NCI-H1694 treated with DMSO at 0.1 percent for 48 hours (cell line): ENCODE measurements at regions not wholly inside any gene's neighbourhood (a gene's known extent, or its start where the extent isn't known, plus 50 kb on each side); places are given as distances from the start of the nearest gene placed in this dataset.
"Not testable (repeated sequence)": the region's sequence is repeated elsewhere in the genome, so short reads cannot be mapped to it uniquely, and the experiment has no call there.

Experiments used
- DNase-seq: peaks from one replicate; lab custom pipeline; 2025; lab: John Stamatoyannopoulos, UW

DNA sequence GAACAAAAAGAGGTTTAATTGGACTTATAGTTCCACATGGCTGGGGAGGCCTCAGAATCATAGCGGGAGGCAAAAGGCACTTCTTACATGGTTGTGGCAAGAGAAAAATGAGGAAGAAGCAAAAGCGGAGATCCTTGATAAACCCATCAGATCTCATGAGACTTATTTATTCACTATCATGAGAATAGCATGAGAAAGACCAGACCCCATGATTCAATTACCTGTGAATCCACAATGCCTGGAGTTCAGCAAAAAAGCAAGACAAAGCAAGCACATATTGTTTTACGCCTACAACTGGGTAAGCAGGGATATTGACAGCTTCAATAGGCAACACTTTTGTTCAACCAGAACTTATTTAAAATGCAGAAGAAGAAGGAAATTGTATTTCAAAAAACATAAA lies 218.2 kb downstream of the RPL10L start:
- no peak for DNase-seq

- DNase-seq: no peak
Observed at GRCh38 chr14:46432516-46432915, 219.1 kb downstream of the RPL10L start.

GRCh38 chr14:46417066-46417465 lies 234.5 kb downstream of the RPL10L start:
- DNase-seq: no peak

DNA sequence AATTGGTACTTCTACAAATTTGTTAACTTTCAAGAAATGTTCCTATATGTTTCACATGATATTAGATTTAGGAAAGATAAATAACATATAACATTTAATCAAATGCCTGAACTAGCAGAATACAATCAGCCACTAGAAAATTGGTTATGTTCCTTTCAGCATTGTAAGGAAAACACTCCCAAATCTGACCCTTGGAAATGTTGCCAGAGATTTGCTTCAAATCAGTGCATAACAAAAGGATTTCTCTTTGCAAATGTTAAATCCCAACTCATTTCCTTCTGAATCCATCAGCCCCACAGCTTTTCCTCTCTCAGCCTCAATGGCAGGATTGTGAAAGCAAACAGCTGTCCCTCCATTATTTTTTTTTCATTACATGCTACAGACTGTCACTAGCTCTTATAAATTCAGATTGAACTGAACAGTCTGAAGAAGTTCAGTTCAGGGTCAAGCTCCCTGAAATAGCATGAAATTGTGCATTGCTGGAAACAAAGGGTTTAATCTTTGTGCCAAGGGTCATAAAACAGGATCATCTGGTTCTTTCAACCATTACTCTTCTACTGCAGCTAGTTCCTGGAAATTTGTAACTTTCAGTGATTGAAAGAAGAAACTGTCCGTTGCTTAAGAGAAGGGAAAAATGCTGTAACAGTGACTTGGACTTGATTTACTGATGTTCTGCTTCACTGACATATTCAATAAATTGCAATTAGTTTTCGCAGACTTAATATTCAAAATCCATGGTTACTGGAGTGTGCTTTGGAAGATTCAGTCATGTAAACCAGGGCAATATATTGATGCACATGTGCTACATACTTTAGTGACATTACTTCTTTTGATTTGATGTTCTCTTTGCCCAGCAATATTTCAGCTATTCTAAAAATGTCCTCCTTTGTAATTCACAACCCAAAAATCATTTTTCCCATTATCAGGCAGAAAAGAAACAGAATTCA lies 246.4 kb downstream of the RPL10L start:
- DNase-seq: no peak

DNA sequence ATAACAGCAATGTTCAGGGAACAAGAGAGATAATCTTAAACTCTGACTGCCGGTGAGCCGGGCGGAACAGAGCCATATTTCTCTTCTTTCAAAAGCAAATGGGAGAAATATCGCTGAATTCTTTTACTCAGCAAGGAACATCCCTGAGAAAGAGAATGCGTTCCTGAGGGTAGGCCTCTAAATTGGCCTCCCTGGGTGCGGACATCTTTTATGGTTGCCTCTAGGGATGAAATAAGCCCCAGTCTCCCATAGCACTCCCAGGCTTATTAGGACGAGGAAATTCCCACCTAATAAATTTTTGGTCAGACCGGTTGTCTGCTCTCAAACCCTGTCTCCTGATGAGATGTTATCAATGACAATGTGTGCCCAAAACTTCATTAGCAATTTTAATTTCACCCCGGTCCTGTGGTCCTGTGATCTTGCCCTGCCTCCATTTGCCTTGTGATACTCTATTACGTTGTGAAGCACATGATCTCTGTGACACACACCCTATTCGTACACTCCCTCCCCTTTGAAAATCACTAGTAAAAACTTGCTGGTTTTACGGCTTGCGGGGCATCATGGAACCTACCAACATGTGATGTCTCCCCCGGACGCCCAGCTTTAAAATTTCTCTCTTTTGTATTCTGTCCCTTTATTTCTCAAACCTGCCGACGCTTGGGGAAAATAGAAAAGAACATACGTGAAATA lies 249.4 kb downstream of the RPL10L start:
- DNase-seq: not testable (repeated sequence)

DNA sequence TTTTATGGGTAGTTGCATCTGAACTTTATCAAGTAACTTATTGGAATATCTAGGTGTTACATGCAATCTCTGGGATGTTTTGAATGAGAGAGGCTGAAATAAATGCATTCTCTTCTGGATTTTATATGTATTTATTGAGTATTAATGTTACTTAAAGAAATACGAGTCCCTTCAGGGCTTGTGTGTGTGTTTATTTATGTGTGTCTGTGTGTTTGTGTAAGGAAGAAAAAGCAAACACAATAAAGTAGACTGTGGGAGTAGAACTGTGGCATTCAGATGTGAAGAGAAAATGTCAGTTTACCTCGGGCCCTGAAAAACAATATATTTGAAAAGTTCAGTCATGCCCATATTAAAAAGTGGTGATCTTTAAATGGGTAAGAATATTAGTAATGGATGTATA lies 250.5 kb downstream of the RPL10L start:
- DNase-seq: no peak

DNA sequence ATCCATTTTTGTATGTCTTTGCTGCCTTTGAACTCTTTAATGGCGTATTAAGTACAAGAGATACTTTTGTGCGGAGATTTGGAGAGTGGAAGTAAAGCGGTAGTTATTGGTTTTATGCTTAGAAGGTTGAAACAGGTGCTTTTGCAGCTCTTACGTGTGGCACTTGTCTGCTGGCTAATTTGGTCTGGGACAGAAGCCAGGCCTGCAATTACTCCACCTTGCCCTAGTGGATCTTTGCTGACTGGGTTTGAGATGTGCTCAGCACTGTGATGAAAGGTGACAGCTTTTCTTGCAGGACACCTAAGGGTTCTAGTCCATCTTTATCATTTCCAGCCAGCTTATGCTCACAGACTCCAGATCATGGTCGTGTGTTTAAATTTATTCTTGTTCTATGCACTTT lies 252.5 kb downstream of the RPL10L start:
- DNase-seq: no peak

- DNase-seq: no peak
Observed at GRCh38 chr14:46384611-46385010, 267.0 kb downstream of the RPL10L start.

GRCh38 chr14:46381674-46382073 lies 269.9 kb downstream of the RPL10L start:
- DNase-seq: no peak

- DNase-seq: no peak
Observed at GRCh38 chr14:46378248-46378647, 273.3 kb downstream of the RPL10L start.

DNA sequence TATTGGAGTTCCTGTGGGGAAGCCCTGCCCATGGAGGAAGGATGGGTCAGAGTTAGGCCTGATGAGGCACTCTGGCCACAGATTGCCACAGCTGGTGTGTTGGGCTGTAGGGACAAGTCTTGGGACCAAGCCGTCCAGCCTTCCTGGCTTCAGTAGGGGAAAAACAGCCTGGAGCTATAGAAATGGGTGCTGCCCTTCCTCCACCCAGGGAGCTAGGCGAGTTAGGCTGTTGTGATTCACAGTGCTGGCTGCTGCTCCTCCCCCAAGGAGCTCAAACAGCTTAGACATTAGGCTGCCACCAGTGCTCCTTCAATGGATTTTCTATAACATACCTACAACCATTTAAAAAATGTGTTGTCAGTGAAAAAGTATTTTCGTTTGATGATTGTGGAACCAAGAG lies 274.3 kb downstream of the RPL10L start:
- no peak for DNase-seq

DNA sequence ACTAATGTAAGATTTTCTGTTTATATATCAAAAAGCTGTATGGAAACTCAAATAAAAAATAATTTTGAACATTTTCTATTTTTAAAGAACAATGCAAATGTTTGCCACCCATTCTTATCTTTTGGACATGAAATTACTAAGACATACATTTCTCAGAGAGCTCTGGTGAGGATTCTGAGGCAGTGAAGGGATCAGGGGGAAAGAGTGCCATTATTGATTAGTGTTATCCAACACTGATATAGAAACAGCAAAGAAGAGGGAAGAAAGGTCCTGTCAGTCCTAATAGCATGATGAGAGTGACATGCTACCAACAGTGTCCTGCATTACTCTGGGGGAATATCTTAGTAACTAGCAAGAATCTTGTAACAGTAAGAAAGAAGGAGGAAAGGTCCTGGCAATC lies 282.2 kb downstream of the RPL10L start:
- no peak for DNase-seq

DNA sequence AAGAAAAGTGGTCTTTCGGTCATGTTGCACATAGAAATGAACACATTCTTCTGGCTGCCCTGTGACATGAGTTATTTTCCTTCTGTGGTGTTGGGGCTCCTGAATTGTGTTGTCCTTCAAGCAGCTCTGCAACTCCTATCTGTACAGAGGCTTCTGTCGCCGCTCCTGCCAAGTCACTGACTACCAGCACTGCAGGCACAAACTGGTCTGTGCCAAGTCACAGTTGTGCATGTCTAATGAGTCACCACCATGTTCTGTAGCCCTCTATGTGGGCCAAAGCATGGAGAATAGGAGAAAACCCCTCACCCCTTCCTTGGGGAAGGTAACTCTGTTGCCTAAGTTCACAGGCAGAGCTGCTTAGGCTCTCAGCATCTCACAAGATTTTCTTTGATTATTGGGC lies 283.3 kb downstream of the RPL10L start:
- no peak for DNase-seq

DNA sequence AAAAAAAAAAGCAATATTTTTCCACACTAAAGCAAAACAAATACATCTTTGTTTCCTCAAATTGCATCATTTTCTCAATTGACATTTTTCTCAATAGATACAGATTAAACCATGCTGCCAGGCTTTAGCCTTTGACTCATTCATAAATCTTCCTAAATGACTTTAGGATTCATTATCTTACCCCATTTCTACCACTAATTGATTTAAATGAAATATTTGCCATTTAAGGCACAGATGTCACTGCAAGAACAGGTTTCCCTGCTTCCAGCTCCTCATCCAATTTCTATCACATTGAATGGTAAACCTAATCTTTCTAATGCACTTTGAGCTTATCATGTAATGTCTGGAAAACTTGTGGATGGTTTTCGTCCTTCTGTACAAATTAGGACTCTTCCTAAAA lies 298.7 kb downstream of the RPL10L start:
- no peak for DNase-seq

- DNase-seq: no peak
Observed at GRCh38 chr14:46344327-46344937, 307.1 kb downstream of the RPL10L start.

GRCh38 chr14:46325777-46326176 lies 325.8 kb downstream of the RPL10L start:
- DNase-seq: no peak

- DNase-seq: no peak
Observed at GRCh38 chr14:46325157-46325556, 326.4 kb downstream of the RPL10L start.

DNA sequence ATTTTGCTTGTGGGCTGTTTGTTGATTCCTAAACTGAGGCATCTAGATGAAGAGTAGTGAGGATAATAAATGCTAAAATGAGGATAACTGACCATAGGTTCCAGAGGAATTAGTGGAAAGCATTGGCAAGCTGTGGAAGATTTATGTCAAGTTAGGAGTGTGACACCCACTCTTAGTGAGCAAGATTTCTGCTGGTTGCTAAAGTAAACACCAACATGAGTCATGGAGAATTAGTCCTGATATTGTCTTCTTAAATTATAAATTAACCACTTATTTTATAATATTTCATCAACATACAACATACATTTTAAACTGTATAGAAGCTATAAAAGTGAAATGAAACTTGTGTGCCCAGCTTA lies 328.2 kb downstream of the RPL10L start:
- no peak for DNase-seq

GRCh38 chr14:46322730-46323403 lies 328.7 kb downstream of the RPL10L start:
- DNase-seq: no peak

GRCh38 chr14:46322076-46322475 lies 329.5 kb downstream of the RPL10L start:
- no peak for DNase-seq

- no peak for DNase-seq
Observed at GRCh38 chr14:46306267-46306666, 345.3 kb downstream of the RPL10L start.

GRCh38 chr14:46300765-46301164 lies 350.8 kb downstream of the RPL10L start:
- DNase-seq: no peak
